ENCODE measurements at regions not wholly inside any gene's neighbourhood (a gene's known extent, or its start where the extent isn't known, plus 50 kb on each side); places are given as distances from the start of the nearest gene placed in this dataset.

DNA sequence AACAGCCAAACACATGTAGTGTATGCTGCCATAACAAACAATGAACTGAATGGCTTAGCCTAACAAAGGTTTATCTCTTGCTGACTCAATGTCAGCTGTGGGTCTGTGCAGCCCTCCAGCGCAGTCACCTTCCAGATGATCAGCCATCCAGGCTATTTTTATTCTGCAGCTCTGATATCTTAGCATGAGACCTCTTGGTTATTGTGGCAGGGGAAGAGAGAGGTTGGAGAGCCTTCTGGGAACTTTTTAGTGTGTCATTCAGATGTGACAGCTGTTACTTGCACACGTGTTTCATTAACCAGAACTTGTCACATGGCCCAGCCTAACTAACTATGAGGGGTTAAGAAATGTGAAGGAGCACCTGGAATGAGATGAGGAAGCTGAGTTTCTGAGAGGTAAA, 202.5 kb downstream of the DHX35 start:
- no peak for ATAC-seq (ENCODE audit: low FRiP score)
- no peak for DNase-seq (ENCODE audit: low spot score)
- TF ChIP-seq, protein P1, sequence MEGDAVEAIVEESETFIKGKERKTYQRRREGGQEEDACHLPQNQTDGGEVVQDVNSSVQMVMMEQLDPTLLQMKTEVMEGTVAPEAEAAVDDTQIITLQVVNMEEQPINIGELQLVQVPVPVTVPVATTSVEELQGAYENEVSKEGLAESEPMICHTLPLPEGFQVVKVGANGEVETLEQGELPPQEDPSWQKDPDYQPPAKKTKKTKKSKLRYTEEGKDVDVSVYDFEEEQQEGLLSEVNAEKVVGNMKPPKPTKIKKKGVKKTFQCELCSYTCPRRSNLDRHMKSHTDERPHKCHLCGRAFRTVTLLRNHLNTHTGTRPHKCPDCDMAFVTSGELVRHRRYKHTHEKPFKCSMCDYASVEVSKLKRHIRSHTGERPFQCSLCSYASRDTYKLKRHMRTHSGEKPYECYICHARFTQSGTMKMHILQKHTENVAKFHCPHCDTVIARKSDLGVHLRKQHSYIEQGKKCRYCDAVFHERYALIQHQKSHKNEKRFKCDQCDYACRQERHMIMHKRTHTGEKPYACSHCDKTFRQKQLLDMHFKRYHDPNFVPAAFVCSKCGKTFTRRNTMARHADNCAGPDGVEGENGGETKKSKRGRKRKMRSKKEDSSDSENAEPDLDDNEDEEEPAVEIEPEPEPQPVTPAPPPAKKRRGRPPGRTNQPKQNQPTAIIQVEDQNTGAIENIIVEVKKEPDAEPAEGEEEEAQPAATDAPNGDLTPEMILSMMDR (IDR thresholded peaks at IDR 0.05), result no peak

DNA sequence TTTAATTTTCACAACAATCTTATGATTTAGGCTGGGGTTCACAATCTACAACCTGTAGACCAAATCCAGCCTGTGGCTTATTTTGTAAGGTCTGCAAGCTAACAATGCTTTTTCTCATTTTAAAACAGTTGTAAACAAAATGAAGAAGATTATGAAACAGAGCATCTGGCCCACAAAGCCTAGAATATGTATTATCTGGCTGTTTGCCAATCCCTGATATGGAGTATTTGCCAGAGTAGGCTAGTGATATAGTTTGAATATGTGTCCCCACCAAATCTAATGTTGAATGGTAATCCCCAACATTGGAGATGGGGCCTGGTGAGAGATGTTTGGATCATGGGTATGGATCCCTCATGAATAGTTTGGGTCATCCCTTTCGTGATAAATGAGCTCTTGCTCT, 201.8 kb downstream of the DHX35 start:
- no peak for ATAC-seq (ENCODE audit: low FRiP score)
- TF ChIP-seq, protein P1 (IDR thresholded peaks at IDR 0.05), result no peak
- DNase-seq (ENCODE audit: low spot score), result no peak

DNA sequence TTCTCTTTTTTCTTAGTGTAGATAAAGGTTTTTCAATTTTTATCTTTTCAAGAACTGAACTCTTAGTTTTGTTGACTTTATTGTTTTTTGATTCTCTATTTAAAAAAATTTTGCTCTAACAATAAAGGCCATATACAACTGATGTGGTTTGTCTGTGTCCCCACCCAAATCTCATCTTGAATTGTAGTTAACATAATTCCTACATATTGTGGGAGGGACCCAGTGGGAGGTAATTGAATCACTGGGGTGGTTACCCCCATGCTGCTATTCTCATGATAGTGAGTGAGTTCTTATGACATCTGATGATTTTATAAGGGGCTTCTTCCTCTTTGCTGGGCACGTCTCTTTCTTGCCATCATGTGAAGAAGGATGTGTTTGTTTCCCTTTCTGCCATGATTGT, 199.8 kb downstream of the DHX35 start:
- DNase-seq (ENCODE audit: low spot score), result no peak
- TF ChIP-seq, protein P1 (IDR thresholded peaks at IDR 0.05), result no peak
- no peak for ATAC-seq (ENCODE audit: low FRiP score)

DNA sequence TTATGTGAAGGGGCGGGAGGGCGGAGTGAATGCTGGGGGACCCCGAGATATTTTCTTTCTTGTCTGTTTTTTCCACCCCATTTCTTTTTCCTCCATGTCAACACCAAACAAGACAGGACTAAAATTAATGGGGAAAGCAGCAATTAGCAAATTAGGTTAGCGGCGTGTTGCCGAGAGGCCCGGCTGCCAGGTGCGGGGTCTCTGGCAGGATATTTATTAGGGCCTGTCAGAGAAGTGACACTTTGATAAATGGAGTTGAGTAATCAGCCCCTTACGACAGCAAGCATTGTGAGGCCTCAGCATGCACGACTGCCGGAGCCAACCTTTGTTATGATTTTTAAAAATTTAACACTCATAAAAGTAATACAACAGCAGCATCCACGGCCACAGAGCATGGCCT, 193.8 kb downstream of the DHX35 start:
- TF ChIP-seq, protein P1 (IDR thresholded peaks at IDR 0.05), result no peak
- ATAC-seq (ENCODE audit: low FRiP score), result no peak

DNA sequence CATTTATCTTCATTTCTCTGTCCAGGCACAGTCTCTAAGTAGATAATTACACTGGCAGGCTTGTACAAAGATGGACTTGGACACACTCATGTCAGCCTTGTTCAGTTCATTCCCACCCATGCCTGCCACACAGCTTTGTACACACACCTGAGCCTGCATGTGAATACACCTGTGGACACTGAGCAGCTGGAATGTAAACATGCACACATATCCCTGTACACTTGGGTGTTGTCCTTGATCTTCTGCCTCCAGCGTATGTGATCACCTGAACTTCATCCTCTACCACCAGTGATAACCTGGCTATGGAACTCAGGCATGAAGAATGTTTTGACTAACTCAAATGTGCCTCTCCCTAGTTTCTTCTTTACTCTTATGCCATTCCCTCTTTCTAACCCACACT, 190.6 kb downstream of the DHX35 start:
- TF ChIP-seq, protein P1 (IDR thresholded peaks at IDR 0.05), result no peak

More for the DNA sequence above, 193.8 kb downstream of the DHX35 start:
- DNase-seq (ENCODE audit: low spot score), result no peak

DNA sequence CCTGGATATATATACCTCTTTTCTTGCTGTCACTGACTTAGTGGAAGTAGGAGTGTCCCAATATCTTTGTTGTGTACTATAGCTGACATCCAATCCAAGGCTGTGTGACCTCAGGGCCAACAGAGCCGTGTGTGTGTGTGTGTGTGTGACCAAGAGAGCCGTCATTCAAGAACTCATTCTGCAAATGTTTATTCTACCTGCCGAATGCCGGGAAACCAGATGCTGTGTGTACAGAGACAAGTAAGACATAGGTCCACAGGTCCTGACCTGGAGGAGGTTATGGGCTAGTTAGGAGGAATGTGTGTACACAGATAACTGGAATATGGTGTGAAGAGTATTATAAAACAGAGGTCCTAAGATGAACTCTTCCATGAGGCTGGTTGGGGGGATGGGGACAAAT, 190.0 kb downstream of the DHX35 start:
- TF ChIP-seq, protein P1 (IDR thresholded peaks at IDR 0.05), result no peak
- no peak for ATAC-seq (ENCODE audit: low FRiP score)
- no peak for DNase-seq (ENCODE audit: low spot score)

More for the DNA sequence above, 190.6 kb downstream of the DHX35 start:
- ATAC-seq (ENCODE audit: low FRiP score) (no peak), DNase-seq (ENCODE audit: low spot score) (no peak)

DNA sequence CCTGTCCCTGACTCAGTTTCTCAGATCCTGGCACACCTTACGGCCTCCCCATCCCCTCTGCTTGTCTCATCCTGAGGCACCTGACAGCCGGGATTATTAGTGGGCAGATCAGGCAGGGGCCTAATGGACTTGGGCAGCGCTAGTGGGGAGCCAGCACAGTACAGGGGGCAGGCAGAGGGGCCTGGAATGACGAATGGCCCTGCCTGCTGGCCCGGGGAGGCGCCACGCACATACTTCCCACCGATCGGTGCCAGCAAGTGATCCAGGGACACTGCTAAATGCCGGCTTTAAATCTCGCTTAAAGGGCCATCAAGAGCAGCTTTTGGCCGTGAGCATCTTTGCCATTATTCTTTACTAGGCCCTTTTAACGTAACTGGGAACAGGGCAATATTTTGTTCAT, 188.4 kb downstream of the DHX35 start:
- TF ChIP-seq, protein P1 (IDR thresholded peaks at IDR 0.05), result no peak
- no peak for ATAC-seq (ENCODE audit: low FRiP score)
- DNase-seq (ENCODE audit: low spot score), result no peak

Data from omental fat pad (tissue), 3 donors.